GM12878 (cell line): ENCODE measurements at regions not wholly inside any gene's neighbourhood (a gene's known extent, or its start where the extent isn't known, plus 50 kb on each side); places are given as distances from the start of the nearest gene placed in this dataset.

Experiments
- FOXM1 ChIP-seq: IDR thresholded peaks from 2 replicates; pipeline ENCODE4 v1.6.1; 2012; ENCODE audit warnings: low read depth, mild to moderate bottlenecking, inconsistent platforms, low read length, moderate library complexity
- GABPA ChIP-seq: IDR thresholded peaks from 2 replicates; pipeline ENCODE4 v1.6.1; 2014; ENCODE audit warnings: antibody characterized with exemption, low read depth, mild to moderate bottlenecking, inconsistent platforms
- NR2C1 ChIP-seq: fragments of 450-650 bp; IDR thresholded peaks from 2 replicates; pipeline ENCODE4 v1.6.1; 2017; ENCODE audit warnings: antibody characterized with exemption, mild to moderate bottlenecking, moderate library complexity
- RUNX3 ChIP-seq: IDR thresholded peaks from 2 replicates; pipeline ENCODE4 v1.6.1; 2012; ENCODE audit warnings: low read length, inconsistent platforms
- ZNF24 ChIP-seq: fragments of 450-650 bp; IDR thresholded peaks from 2 replicates; pipeline ENCODE4 v1.6.1; 2017; ENCODE audit warnings: antibody characterized with exemption, mild to moderate bottlenecking
- TF ChIP-seq, protein P1 (sequence below): fragments of 450-650 bp; IDR thresholded peaks from 2 replicates; pipeline ENCODE4 v1.6.1; 2017; ENCODE audit warnings: low read depth, mild to moderate bottlenecking, moderate library complexity
- TF ChIP-seq, protein P2 (sequence below): IDR thresholded peaks from 2 replicates; pipeline ENCODE4 v1.6.1; 2012; ENCODE audit warnings: low read length, inconsistent platforms
- TF ChIP-seq, protein P3 (sequence below), 3 experiments: IDR thresholded peaks in 2 of 3; conservative IDR thresholded peaks in 1 of 3; 2 replicates each; pipeline ENCODE4 v1.5.1; 2011; ENCODE audit warnings: low read depth in 3 of 3, low read length in 3 of 3, mild to moderate bottlenecking in 3 of 3, control low read depth in 2 of 3, moderate library complexity in 2 of 3, inconsistent platforms in 1 of 3, mixed read lengths in 1 of 3; ENCODE audit not compliant: control insufficient read depth in 2 of 3, insufficient read depth in 1 of 3; ENCODE audit errors: extremely low read depth in 1 of 3

DNA sequence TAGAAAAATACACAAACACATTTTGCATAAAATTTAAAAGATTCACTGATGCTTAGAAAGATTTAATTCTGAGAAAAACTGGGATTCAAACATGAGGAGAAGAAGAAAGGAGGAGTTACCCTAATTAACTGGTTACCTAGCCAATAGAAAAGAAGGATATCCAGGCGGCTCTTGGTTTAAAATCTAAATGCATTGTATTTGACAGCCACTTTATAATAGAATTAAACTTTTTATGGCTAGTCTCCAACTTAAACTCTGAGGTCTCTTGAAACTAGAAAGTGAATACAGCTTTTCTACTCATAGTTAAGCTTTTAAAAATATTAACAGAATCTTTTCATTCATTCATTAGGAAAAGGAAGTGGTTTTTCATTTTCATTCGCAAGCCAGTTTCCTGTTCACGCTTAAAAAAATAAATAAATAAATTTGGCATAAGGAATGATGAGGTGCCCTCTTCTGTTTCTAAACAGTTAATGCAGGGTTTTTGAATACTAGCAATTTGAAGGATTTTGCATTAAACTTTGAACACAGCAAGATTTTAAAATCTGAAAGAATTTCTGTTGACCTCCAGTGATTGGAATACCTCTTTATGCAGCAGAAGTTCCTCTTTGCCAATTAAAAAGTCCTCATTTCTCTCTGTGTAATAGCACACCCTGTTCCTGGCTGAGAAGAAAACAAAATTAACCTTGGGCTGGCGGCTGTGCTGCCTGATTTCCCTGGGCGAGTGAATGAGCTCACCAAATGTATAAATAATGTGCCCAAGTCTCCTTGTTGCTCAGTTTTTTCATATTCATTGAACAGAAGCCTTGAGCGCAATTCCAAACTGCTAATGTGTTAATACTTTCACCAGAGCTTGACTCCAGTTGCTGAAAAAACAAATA is 105.1 kb downstream of the ZMAT3 start (continued):
- TF ChIP-seq, protein P1, sequence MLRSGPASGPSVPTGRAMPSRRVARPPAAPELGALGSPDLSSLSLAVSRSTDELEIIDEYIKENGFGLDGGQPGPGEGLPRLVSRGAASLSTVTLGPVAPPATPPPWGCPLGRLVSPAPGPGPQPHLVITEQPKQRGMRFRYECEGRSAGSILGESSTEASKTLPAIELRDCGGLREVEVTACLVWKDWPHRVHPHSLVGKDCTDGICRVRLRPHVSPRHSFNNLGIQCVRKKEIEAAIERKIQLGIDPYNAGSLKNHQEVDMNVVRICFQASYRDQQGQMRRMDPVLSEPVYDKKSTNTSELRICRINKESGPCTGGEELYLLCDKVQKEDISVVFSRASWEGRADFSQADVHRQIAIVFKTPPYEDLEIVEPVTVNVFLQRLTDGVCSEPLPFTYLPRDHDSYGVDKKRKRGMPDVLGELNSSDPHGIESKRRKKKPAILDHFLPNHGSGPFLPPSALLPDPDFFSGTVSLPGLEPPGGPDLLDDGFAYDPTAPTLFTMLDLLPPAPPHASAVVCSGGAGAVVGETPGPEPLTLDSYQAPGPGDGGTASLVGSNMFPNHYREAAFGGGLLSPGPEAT: peak; percentile 37; the same call in 1 of the 2 replicates
- TF ChIP-seq NR2C1 (no peak), GABPA (peak; percentile 42; the same call in 1 of the 2 replicates), FOXM1 (0 out of 2 replicates have a peak, but pooled peaks have one; percentile 12), RUNX3 (peak; percentile 74), ZNF24 (peak; percentile 93)
- TF ChIP-seq, protein P2, sequence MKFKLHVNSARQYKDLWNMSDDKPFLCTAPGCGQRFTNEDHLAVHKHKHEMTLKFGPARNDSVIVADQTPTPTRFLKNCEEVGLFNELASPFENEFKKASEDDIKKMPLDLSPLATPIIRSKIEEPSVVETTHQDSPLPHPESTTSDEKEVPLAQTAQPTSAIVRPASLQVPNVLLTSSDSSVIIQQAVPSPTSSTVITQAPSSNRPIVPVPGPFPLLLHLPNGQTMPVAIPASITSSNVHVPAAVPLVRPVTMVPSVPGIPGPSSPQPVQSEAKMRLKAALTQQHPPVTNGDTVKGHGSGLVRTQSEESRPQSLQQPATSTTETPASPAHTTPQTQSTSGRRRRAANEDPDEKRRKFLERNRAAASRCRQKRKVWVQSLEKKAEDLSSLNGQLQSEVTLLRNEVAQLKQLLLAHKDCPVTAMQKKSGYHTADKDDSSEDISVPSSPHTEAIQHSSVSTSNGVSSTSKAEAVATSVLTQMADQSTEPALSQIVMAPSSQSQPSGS: peak; percentile 22; the same call in 1 of the 2 replicates
- TF ChIP-seq, protein P3, sequence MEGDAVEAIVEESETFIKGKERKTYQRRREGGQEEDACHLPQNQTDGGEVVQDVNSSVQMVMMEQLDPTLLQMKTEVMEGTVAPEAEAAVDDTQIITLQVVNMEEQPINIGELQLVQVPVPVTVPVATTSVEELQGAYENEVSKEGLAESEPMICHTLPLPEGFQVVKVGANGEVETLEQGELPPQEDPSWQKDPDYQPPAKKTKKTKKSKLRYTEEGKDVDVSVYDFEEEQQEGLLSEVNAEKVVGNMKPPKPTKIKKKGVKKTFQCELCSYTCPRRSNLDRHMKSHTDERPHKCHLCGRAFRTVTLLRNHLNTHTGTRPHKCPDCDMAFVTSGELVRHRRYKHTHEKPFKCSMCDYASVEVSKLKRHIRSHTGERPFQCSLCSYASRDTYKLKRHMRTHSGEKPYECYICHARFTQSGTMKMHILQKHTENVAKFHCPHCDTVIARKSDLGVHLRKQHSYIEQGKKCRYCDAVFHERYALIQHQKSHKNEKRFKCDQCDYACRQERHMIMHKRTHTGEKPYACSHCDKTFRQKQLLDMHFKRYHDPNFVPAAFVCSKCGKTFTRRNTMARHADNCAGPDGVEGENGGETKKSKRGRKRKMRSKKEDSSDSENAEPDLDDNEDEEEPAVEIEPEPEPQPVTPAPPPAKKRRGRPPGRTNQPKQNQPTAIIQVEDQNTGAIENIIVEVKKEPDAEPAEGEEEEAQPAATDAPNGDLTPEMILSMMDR (IDR thresholded peaks at IDR 0.05 in 2 of 3, conservative IDR thresholded peaks at IDR 0.05 in 1 of 3; ENCODE audit: control insufficient read depth in 2 of 3, extremely low read depth in 1 of 3, insufficient read depth in 1 of 3, low read depth in 3 of 3, low read length in 3 of 3): peak; percentile 41 to 61 (median 45); a peak in 5 of 6 replicates
